ENCODE measurements at regions not wholly inside any gene's neighbourhood (a gene's known extent, or its start where the extent isn't known, plus 50 kb on each side); places are given as distances from the start of the nearest gene placed in this dataset.
"Not testable (repeated sequence)": the region's sequence is repeated elsewhere in the genome, so short reads cannot be mapped to it uniquely, and the experiment has no call there.

- no peaks in the 10 kb centered on the region for H3K4me1 ChIP-seq
- Mint-ChIP-seq H3K4me3 (ENCODE audit: unreplicated experiment) (no peak overlapping the region), H3K9me3 (ENCODE audit: unreplicated experiment) (no peaks in the 10 kb centered on the region), H3K36me3 (ENCODE audit: insufficient read depth, unreplicated experiment) (no peaks in the 10 kb centered on the region), H3K4me1 (ENCODE audit: low read depth, unreplicated experiment) (no peaks in the 10 kb centered on the region), H3K27me3 (ENCODE audit: insufficient read depth, unreplicated experiment) (no peaks in the 10 kb centered on the region), H3K27ac (ENCODE audit: unreplicated experiment) (no peak overlapping the region)
- TF ChIP-seq CTCF (IDR thresholded peaks at IDR 0.05; ENCODE audit: insufficient read depth in 1 of 2, low read depth in 1 of 2, low read length in 1 of 2, severe bottlenecking in 1 of 2, unreplicated experiment in 1 of 2), result no peak
- intact Hi-C loops (cut with micrococcal nuclease; ENCODE audit: unreplicated experiment), result no loop called here
- no peaks in the 10 kb centered on the region for H3K9me3 ChIP-seq
- CTCF ChIA-PET, result no interaction called here
- H3K36me3 ChIP-seq (ENCODE audit: control insufficient read depth, insufficient read depth, low read length), result no peaks in the 10 kb centered on the region
- no peak overlapping the region for H3K4me3 ChIP-seq (ENCODE audit: low read depth, low read length)
- no peaks in the 10 kb centered on the region for H3K27me3 ChIP-seq (replicated peaks; ENCODE audit: control insufficient read depth, insufficient read depth, low read length)
- no peak for DNase-seq
- POLR2A ChIA-PET, result no interaction called here
- no TSS peak for BruUV-seq (replicated peaks)
These were observed 515.6 kb upstream of the GNPDA2 start for GRCh38 chr4:45241976-45242375.

GRCh38 chr4:45229206-45229605 lies 502.9 kb upstream of the GNPDA2 start:
- Histone ChIP-seq H3K9me3 (no peaks in the 10 kb centered on the region), H3K4me1 (no peaks in the 10 kb centered on the region), H3K36me3 (ENCODE audit: control insufficient read depth, insufficient read depth, low read length) (no peaks in the 10 kb centered on the region), H3K4me3 (ENCODE audit: low read depth, low read length) (no peak overlapping the region), H3K27me3 (replicated peaks; ENCODE audit: control insufficient read depth, insufficient read depth, low read length) (no peaks in the 10 kb centered on the region)
- no peaks in the 10 kb centered on the region for H3K4me1 Mint-ChIP-seq (ENCODE audit: low read depth, unreplicated experiment)
- BruUV-seq (replicated peaks), result no TSS peak
- intact Hi-C loops (cut with micrococcal nuclease; ENCODE audit: unreplicated experiment), result no loop called here
- DNase-seq, result no peak
- no peaks in the 10 kb centered on the region for H3K27me3 Mint-ChIP-seq (ENCODE audit: insufficient read depth, unreplicated experiment)
- no peak for TF ChIP-seq CTCF (IDR thresholded peaks at IDR 0.05; ENCODE audit: insufficient read depth in 1 of 2, low read depth in 1 of 2, low read length in 1 of 2, severe bottlenecking in 1 of 2, unreplicated experiment in 1 of 2)
- H3K27ac Mint-ChIP-seq (ENCODE audit: unreplicated experiment), result no peak overlapping the region
- ChIA-PET CTCF (no interaction called here), POLR2A (no interaction called here)
- no peaks in the 10 kb centered on the region for H3K36me3 Mint-ChIP-seq (ENCODE audit: insufficient read depth, unreplicated experiment)
- no peak overlapping the region for H3K4me3 Mint-ChIP-seq (ENCODE audit: unreplicated experiment)
- H3K9me3 Mint-ChIP-seq (ENCODE audit: unreplicated experiment), result no peaks in the 10 kb centered on the region

GRCh38 chr4:45215976-45216542 lies 489.7 kb upstream of the GNPDA2 start:
- no peak overlapping the region for H3K27ac Mint-ChIP-seq (ENCODE audit: unreplicated experiment)
- no peaks in the 10 kb centered on the region for H3K9me3 Mint-ChIP-seq (ENCODE audit: unreplicated experiment)
- Histone ChIP-seq H3K36me3 (ENCODE audit: control insufficient read depth, insufficient read depth, low read length) (no peaks in the 10 kb centered on the region), H3K9me3 (no peaks in the 10 kb centered on the region), H3K27me3 (replicated peaks; ENCODE audit: control insufficient read depth, insufficient read depth, low read length) (no peaks in the 10 kb centered on the region), H3K4me3 (ENCODE audit: low read depth, low read length) (no peak overlapping the region), H3K4me1 (no peaks in the 10 kb centered on the region)
- no TSS peak for BruUV-seq (replicated peaks)
- TF ChIP-seq CTCF (IDR thresholded peaks at IDR 0.05; ENCODE audit: insufficient read depth in 1 of 2, low read depth in 1 of 2, low read length in 1 of 2, severe bottlenecking in 1 of 2, unreplicated experiment in 1 of 2), result no peak
- no peak for DNase-seq
- no peaks in the 10 kb centered on the region for H3K4me1 Mint-ChIP-seq (ENCODE audit: low read depth, unreplicated experiment)
- intact Hi-C loops (cut with micrococcal nuclease; ENCODE audit: unreplicated experiment), result no loop called here
- no peak overlapping the region for H3K4me3 Mint-ChIP-seq (ENCODE audit: unreplicated experiment)
- no peaks in the 10 kb centered on the region for H3K36me3 Mint-ChIP-seq (ENCODE audit: insufficient read depth, unreplicated experiment)
- H3K27me3 Mint-ChIP-seq (ENCODE audit: insufficient read depth, unreplicated experiment), result no peaks in the 10 kb centered on the region
- CTCF ChIA-PET, result no interaction called here
- POLR2A ChIA-PET, result no interaction called here

- BruUV-seq (replicated peaks); H3K4me1 Mint-ChIP-seq (ENCODE audit: low read depth, unreplicated experiment); H3K36me3 ChIP-seq (ENCODE audit: control insufficient read depth, insufficient read depth, low read length); H3K27me3 Mint-ChIP-seq (ENCODE audit: insufficient read depth, unreplicated experiment); H3K36me3 Mint-ChIP-seq (ENCODE audit: insufficient read depth, unreplicated experiment); H3K4me3 Mint-ChIP-seq (ENCODE audit: unreplicated experiment); H3K4me3 ChIP-seq (ENCODE audit: low read depth, low read length); CTCF ChIA-PET; H3K27ac Mint-ChIP-seq (ENCODE audit: unreplicated experiment); H3K4me1 ChIP-seq; intact Hi-C loops (cut with micrococcal nuclease; ENCODE audit: unreplicated experiment); H3K27me3 ChIP-seq (replicated peaks; ENCODE audit: control insufficient read depth, insufficient read depth, low read length); POLR2A ChIA-PET; H3K9me3 ChIP-seq; DNase-seq; H3K9me3 Mint-ChIP-seq (ENCODE audit: unreplicated experiment): not testable (repeated sequence)
These were observed 482.1 kb upstream of the GNPDA2 start for GRCh38 chr4:45208476-45208875.

GRCh38 chr4:45207864-45208331 lies 481.5 kb upstream of the GNPDA2 start:
- H3K27me3 Mint-ChIP-seq (ENCODE audit: insufficient read depth, unreplicated experiment); H3K9me3 ChIP-seq; H3K4me3 Mint-ChIP-seq (ENCODE audit: unreplicated experiment); POLR2A ChIA-PET; H3K27ac Mint-ChIP-seq (ENCODE audit: unreplicated experiment); CTCF ChIA-PET; H3K4me1 Mint-ChIP-seq (ENCODE audit: low read depth, unreplicated experiment); H3K36me3 ChIP-seq (ENCODE audit: control insufficient read depth, insufficient read depth, low read length); H3K36me3 Mint-ChIP-seq (ENCODE audit: insufficient read depth, unreplicated experiment); H3K9me3 Mint-ChIP-seq (ENCODE audit: unreplicated experiment); H3K27me3 ChIP-seq (replicated peaks; ENCODE audit: control insufficient read depth, insufficient read depth, low read length); H3K4me3 ChIP-seq (ENCODE audit: low read depth, low read length); DNase-seq; intact Hi-C loops (cut with micrococcal nuclease; ENCODE audit: unreplicated experiment); H3K4me1 ChIP-seq; BruUV-seq (replicated peaks): not testable (repeated sequence)

Measured in Caco-2 (cell line).